Left lung (tissue), 4 donors: ENCODE measurements at regions not wholly inside any gene's neighbourhood (a gene's known extent, or its start where the extent isn't known, plus 50 kb on each side); places are given as distances from the start of the nearest gene placed in this dataset.
"Not testable (repeated sequence)": the region's sequence is repeated elsewhere in the genome, so short reads cannot be mapped to it uniquely, and the experiment has no call there.

Experiments used
- ATAC-seq: fragments of 200-7000 bp; cut with Tn5 transposase; one replicate; pipeline ENCODE4 v1.9.1; 2020; ENCODE audit warnings: moderate library complexity
- DNase-seq, 4 donors: peaks; one replicate each; pipeline ENCODE4 v3.0.0-alpha.2; 2013 to 2020
- H3K27ac ChIP-seq, 2 donors: fragments of 200-600 bp; sonication (generic) in 1 of 2; one replicate each; pipeline versions ENCODE4 v1.5.0 to v1.8.0; 2020 to 2021
- H3K27me3 ChIP-seq, 2 donors: fragments of 200-600 bp; sonication (generic) in 1 of 2; one replicate each; pipeline versions ENCODE4 v1.5.0 to v1.8.0; 2020 to 2021
- H3K36me3 ChIP-seq, 2 donors: fragments of 200-600 bp; sonication (generic) in 1 of 2; one replicate each; pipeline versions ENCODE4 v1.5.0 to v1.8.0; 2020 to 2021
- H3K4me1 ChIP-seq, 2 donors: fragments of 200-600 bp; one replicate each; pipeline ENCODE4 v1.8.0; 2021
- H3K4me3 ChIP-seq, 2 donors: fragments of 200-600 bp; sonication (generic) in 1 of 2; one replicate each; pipeline versions ENCODE4 v1.5.0 to v1.8.0; 2020 to 2021; ENCODE audit warnings: mild to moderate bottlenecking in 1 of 2
- H3K9me3 ChIP-seq, 2 donors: fragments of 200-600 bp; sonication (generic) in 1 of 2; one replicate each; pipeline versions ENCODE4 v1.5.0 to v1.8.0; 2020 to 2021
- intact Hi-C, 2 donors: fragments of 100-400 bp; cut with DNase I; formaldehyde crosslinking; loops; one replicate each; pipeline versions ENCODE4 v1.11.2 to v1.14.2; 2022
- TF ChIP-seq, protein P1 (sequence below), 2 donors: fragments of 200-600 bp; sonication (generic) in 1 of 2; IDR thresholded peaks; one replicate each; pipeline versions ENCODE4 v1.5.0 to v1.8.0; 2021; ENCODE audit warnings: antibody characterized with exemption in 2 of 2
- donor health status: DM: no; HTN: yes; CAD: no.
- donor health status: DM: no; HTN: no; CAD: no.

DNA sequence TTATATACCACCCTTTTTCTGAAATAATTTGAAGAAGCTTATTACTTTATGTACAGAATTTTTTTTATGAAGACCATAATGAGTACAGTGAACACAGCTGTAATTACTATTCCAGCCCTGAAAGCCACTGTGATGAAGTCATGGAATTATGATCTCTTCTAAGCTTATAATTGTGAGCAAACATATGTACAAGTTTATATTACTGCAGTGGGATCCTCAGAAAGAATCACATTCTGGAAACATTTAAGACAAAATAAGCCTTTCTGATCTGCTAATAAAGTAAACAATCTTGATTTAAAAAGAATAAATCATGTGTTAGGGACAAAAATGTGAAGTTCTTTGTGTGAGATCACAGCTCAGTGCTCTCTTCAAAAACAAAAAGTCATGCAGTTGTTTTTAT, 560.4 kb downstream of the CD109 start:
- H3K4me3 ChIP-seq, result no peak overlapping the region
- DNase-seq (no peak), ATAC-seq (no peak)
- intact Hi-C loops, result no loop called here
- H3K9me3 ChIP-seq, result no peaks in the 10 kb centered on the region
- H3K4me1 ChIP-seq, result no peaks in the 10 kb centered on the region
- TF ChIP-seq, protein P1, sequence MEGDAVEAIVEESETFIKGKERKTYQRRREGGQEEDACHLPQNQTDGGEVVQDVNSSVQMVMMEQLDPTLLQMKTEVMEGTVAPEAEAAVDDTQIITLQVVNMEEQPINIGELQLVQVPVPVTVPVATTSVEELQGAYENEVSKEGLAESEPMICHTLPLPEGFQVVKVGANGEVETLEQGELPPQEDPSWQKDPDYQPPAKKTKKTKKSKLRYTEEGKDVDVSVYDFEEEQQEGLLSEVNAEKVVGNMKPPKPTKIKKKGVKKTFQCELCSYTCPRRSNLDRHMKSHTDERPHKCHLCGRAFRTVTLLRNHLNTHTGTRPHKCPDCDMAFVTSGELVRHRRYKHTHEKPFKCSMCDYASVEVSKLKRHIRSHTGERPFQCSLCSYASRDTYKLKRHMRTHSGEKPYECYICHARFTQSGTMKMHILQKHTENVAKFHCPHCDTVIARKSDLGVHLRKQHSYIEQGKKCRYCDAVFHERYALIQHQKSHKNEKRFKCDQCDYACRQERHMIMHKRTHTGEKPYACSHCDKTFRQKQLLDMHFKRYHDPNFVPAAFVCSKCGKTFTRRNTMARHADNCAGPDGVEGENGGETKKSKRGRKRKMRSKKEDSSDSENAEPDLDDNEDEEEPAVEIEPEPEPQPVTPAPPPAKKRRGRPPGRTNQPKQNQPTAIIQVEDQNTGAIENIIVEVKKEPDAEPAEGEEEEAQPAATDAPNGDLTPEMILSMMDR (IDR thresholded peaks at IDR 0.05), result no peak
- no peak overlapping the region for H3K27ac ChIP-seq
- H3K36me3 ChIP-seq, result no peaks in the 10 kb centered on the region
- H3K27me3 ChIP-seq, result no peaks in the 10 kb centered on the region

DNA sequence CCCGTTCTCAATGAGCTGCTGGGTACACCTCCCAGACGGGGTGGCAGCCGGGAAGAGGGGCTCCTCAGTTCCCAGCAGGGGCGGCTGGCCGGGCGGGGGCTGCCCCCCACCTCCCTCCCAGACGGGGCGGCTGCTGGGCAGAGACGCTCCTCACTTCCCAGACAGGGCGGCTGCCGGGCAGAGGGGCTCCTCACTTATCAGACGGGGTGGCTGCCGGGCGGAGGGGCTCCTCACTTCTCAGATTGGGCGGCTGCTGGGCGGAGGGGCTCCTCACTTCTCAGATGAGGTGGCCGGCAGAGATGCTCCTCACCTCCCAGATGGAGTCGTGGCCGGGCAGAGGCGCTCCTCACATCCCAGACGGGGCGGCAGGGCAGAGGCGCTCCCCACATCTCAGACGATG, 559.0 kb downstream of the CD109 start:
- H3K9me3 ChIP-seq, H3K36me3 ChIP-seq, H3K27ac ChIP-seq, H3K4me3 ChIP-seq, H3K27me3 ChIP-seq, intact Hi-C loops, H3K4me1 ChIP-seq, ATAC-seq: not testable (repeated sequence)
- peak in 1 of 4 donors; percentile 71 for DNase-seq

- H3K9me3 ChIP-seq, H3K4me3 ChIP-seq, DNase-seq, intact Hi-C loops, ATAC-seq, H3K4me1 ChIP-seq, H3K27ac ChIP-seq, H3K27me3 ChIP-seq, H3K36me3 ChIP-seq: not testable (repeated sequence)
Measured at GRCh38 chr6:74254147-74254546, 558.1 kb downstream of the CD109 start.

DNA sequence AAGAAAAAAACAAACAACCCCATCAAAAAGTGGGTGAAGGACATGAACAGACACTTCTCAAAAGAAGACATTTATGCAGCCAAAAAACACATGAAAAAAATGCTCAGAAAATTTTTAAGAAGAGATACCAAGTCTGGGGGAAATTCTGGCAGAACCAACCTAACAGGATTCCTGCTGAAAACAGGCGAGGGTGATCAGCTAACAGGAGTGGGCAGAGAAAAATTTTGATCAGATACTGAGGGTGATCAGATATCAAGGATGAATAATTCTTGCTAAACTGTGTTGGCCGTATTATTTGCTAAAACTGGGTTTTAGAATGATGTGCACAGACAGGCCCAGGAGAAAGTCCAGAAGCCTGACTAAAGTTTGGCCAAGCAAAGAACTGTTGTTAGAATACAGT, 557.3 kb downstream of the CD109 start:
- H3K4me1 ChIP-seq, result no peaks in the 10 kb centered on the region
- no peaks in the 10 kb centered on the region for H3K9me3 ChIP-seq
- ATAC-seq (no peak), DNase-seq (no peak)
- H3K36me3 ChIP-seq, result no peaks in the 10 kb centered on the region
- H3K27me3 ChIP-seq, result no peaks in the 10 kb centered on the region
- TF ChIP-seq, protein P1 (IDR thresholded peaks at IDR 0.05), result no peak
- H3K4me3 ChIP-seq, result no peak overlapping the region
- no peak overlapping the region for H3K27ac ChIP-seq
- intact Hi-C loops, result no loop called here

- intact Hi-C loops, result no loop called here
- ATAC-seq (no peak), DNase-seq (no peak)
- Histone ChIP-seq H3K27me3 (no peaks in the 10 kb centered on the region), H3K4me1 (no peaks in the 10 kb centered on the region), H3K4me3 (no peak overlapping the region), H3K27ac (no peak overlapping the region), H3K36me3 (no peaks in the 10 kb centered on the region), H3K9me3 (no peaks in the 10 kb centered on the region)
- TF ChIP-seq, protein P1 (IDR thresholded peaks at IDR 0.05), result no peak
Measured at GRCh38 chr6:74250161-74250818, 554.3 kb downstream of the CD109 start.

DNA sequence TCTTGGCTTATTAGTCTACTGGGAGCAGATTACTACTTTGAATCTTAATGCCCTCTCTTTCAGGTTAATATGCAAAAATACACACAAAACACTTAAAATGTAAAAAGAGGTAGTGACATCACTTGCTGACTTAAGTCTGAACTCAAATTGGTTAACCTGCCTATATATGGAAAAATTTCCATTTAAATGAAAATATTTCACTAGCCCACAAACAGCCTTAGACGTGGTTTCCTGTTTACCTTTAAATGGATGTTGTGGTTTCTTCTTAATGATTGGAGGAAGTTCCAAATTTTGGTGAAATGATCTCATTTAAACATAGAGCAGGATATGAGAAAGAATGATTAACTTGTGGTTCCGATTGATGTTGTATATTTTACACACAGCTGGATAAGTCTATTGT, 553.7 kb downstream of the CD109 start:
- Histone ChIP-seq H3K4me1 (no peaks in the 10 kb centered on the region), H3K27me3 (no peaks in the 10 kb centered on the region), H3K4me3 (no peak overlapping the region), H3K9me3 (no peaks in the 10 kb centered on the region), H3K27ac (no peak overlapping the region), H3K36me3 (no peaks in the 10 kb centered on the region)
- TF ChIP-seq, protein P1 (IDR thresholded peaks at IDR 0.05), result no peak
- ATAC-seq (no peak), DNase-seq (no peak)
- intact Hi-C loops, result no loop called here
